ENCODE measurements at regions not wholly inside any gene's neighbourhood (a gene's known extent, or its start where the extent isn't known, plus 50 kb on each side); places are given as distances from the start of the nearest gene placed in this dataset.

- DNase-seq, result no peak
Measured at GRCh38 chr2:16315908-16316307, 349.7 kb downstream of the CYRIA start.

- DNase-seq, result no peak
Measured at GRCh38 chr2:16315458-16315835, 350.2 kb downstream of the CYRIA start.

- no peak for DNase-seq
Measured at GRCh38 chr2:16314691-16315457, 350.8 kb downstream of the CYRIA start.

GRCh38 chr2:16314001-16314400 lies 351.6 kb downstream of the CYRIA start:
- no peak for DNase-seq

GRCh38 chr2:16313235-16313975 lies 352.2 kb downstream of the CYRIA start:
- no peak for DNase-seq

GRCh38 chr2:16312771-16313170 lies 352.9 kb downstream of the CYRIA start:
- DNase-seq, result no peak

GRCh38 chr2:16311521-16312440 lies 353.9 kb downstream of the CYRIA start:
- no peak for DNase-seq

- no peak for DNase-seq
Measured at GRCh38 chr2:16308816-16309215, 356.8 kb downstream of the CYRIA start.

- no peak for DNase-seq
Measured at GRCh38 chr2:16304876-16305590, 360.6 kb downstream of the CYRIA start.

- no peak for DNase-seq
Measured at GRCh38 chr2:16303761-16304160, 361.9 kb downstream of the CYRIA start.

- DNase-seq, result no peak
Measured at GRCh38 chr2:16303273-16303577, 362.4 kb downstream of the CYRIA start.

- no peak for DNase-seq
Measured at GRCh38 chr2:16302431-16303272, 362.3 kb downstream of the MYCN start.

- no peak for DNase-seq
Measured at GRCh38 chr2:16301961-16302360, 361.6 kb downstream of the MYCN start.

GRCh38 chr2:16298866-16299265 lies 358.5 kb downstream of the MYCN start:
- DNase-seq, result no peak

GRCh38 chr2:16296331-16297250 lies 356.2 kb downstream of the MYCN start:
- DNase-seq, result no peak

GRCh38 chr2:16296038-16296290 lies 355.6 kb downstream of the MYCN start:
- DNase-seq, result no peak

GRCh38 chr2:16294791-16295190 lies 354.4 kb downstream of the MYCN start:
- no peak for DNase-seq

GRCh38 chr2:16293871-16294270 lies 353.5 kb downstream of the MYCN start:
- no peak for DNase-seq

GRCh38 chr2:16293398-16293797 lies 353.0 kb downstream of the MYCN start:
- no peak for DNase-seq

GRCh38 chr2:16291731-16292550 lies 351.6 kb downstream of the MYCN start:
- no peak for DNase-seq

Data from fibroblast of skin of back (primary cell).